Neural cell (in vitro differentiated cells): ENCODE measurements at regions not wholly inside any gene's neighbourhood (a gene's known extent, or its start where the extent isn't known, plus 50 kb on each side); places are given as distances from the start of the nearest gene placed in this dataset.

Experiments used
- CTCF ChIP-seq: fragments of 450-650 bp; IDR thresholded peaks from 2 replicates; pipeline ENCODE4 v1.5.1; 2014; ENCODE audit warnings: antibody characterized with exemption, mild to moderate bottlenecking, moderate library complexity; ENCODE audit not compliant: poor library complexity, severe bottlenecking
- EP300 ChIP-seq: fragments of 450-650 bp; conservative IDR thresholded peaks from 2 replicates; pipeline ENCODE4 v1.6.1; 2014; ENCODE audit warnings: antibody characterized with exemption, mild to moderate bottlenecking, moderate library complexity; ENCODE audit not compliant: poor library complexity, severe bottlenecking
- EZH2 ChIP-seq: fragments of 200-600, 300-800 bp; shearing (Covaris generic), sonication (generic); IDR thresholded peaks from 2 replicates; pipeline ENCODE4 v1.6.1; 2014; ENCODE audit warnings: antibody characterized with exemption, low read length, borderline replicate concordance, mild to moderate bottlenecking; ENCODE audit not compliant: insufficient read depth, poor library complexity, severe bottlenecking
- MXI1 ChIP-seq: fragments of 450-650 bp; conservative IDR thresholded peaks from 2 replicates; pipeline ENCODE4 v1.6.1; 2014; ENCODE audit warnings: antibody characterized with exemption, mild to moderate bottlenecking; ENCODE audit not compliant: poor library complexity, severe bottlenecking
- POLR2AphosphoS5 ChIP-seq: IDR thresholded peaks from 2 replicates; pipeline ENCODE4 v1.6.1; 2012
- REST ChIP-seq: IDR thresholded peaks from 2 replicates; pipeline ENCODE4 v1.6.1; 2012; ENCODE audit warnings: borderline replicate concordance

GRCh38 chr22:49535527-49536125 lies 292.0 kb downstream of the BRD1 start:
- TF ChIP-seq POLR2AphosphoS5 (no peak), CTCF (no peak), EZH2 (no peak), REST (no peak), EP300 (no peak), MXI1 (no peak)
